Parathyroid adenoma (tissue), 2 donors: ENCODE measurements at regions not wholly inside any gene's neighbourhood (a gene's known extent, or its start where the extent isn't known, plus 50 kb on each side); places are given as distances from the start of the nearest gene placed in this dataset.

Experiments
- H2AFZ ChIP-seq: fragments of 300-600 bp; sonication (generic); one replicate; pipeline ENCODE4 v1.7.0; 2017; ENCODE audit warnings: antibody characterized with exemption, mild to moderate bottlenecking
- H3K27ac ChIP-seq: fragments of 300-600 bp; sonication (generic); one replicate; pipeline ENCODE4 v1.7.0; 2017
- H3K27me3 ChIP-seq: fragments of 300-600 bp; sonication (generic); one replicate; pipeline ENCODE4 v1.7.0; 2017; ENCODE audit warnings: low read length; ENCODE audit not compliant: control insufficient read depth, insufficient read depth
- H3K36me3 ChIP-seq: fragments of 300-600 bp; sonication (generic); one replicate; pipeline ENCODE4 v1.7.0; 2017; ENCODE audit warnings: low read length; ENCODE audit not compliant: control insufficient read depth, insufficient read depth
- H3K4me1 ChIP-seq: fragments of 300-600 bp; sonication (generic); one replicate; pipeline ENCODE4 v1.7.0; 2017; ENCODE audit warnings: control low read depth
- H3K4me2 ChIP-seq: fragments of 300-600 bp; sonication (generic); one replicate; pipeline ENCODE4 v1.7.0; 2017; ENCODE audit warnings: low read length
- H3K4me3 ChIP-seq: fragments of 300-600 bp; sonication (generic); one replicate; pipeline ENCODE4 v1.7.0; 2017; ENCODE audit warnings: low read depth, low read length
- H3K79me2 ChIP-seq: fragments of 300-600 bp; sonication (generic); one replicate; pipeline ENCODE4 v1.7.0; 2017; ENCODE audit warnings: control low read depth
- H3K9ac ChIP-seq: fragments of 300-600 bp; sonication (generic); one replicate; pipeline ENCODE4 v1.7.0; 2017; ENCODE audit warnings: mild to moderate bottlenecking
- H3K9me3 ChIP-seq: fragments of 300-600 bp; sonication (generic); one replicate; pipeline ENCODE4 v1.7.0; 2017; ENCODE audit warnings: low read length; ENCODE audit not compliant: control insufficient read depth
- TF ChIP-seq, protein P1 (sequence below): fragments of 300-600 bp; sonication (generic); IDR thresholded peaks from one replicate; pipeline ENCODE4 v1.7.0; 2017; ENCODE audit warnings: antibody characterized with exemption, mild to moderate bottlenecking
- donor health status: primary hyperparathyroidism.

DNA sequence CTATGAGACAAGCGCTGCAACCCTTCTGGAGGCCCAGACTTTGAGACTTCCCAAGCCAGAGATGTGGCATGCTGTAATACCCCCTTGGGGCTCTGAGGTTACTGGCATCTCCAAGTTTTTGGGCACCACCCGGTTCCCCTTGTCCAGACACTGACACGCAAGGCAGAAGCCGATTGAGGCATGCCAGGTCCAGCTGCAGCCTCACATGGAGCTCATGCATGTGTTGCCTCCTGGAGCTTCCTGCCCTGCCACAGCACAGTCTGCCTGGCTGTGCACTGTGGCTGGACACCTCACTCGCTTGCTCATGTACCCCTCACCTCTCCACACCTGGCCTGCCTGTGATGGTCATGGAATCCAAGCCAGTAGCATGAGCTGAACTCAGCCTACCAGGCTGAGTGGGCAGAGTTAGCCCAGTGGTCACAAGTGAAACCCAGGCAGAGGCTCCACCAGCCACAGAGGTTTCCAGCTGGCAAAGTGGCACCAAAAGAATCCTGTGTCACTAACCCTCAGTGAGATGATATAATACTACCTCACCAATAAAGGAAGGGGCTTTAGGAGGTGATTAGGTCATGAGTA, 789.2 kb upstream of the INTU start:
- Histone ChIP-seq H3K4me1 (no peaks in the 10 kb centered on the region), H3K79me2 (no peaks in the 10 kb centered on the region), H3K9ac (no peak overlapping the region), H3K4me3 (no peak overlapping the region), H3K27ac (no peak overlapping the region), H3K36me3 (no peaks in the 10 kb centered on the region), H3K4me2 (no peak overlapping the region), H3K27me3 (no peaks in the 10 kb centered on the region), H2AFZ (no peak overlapping the region), H3K9me3 (no peaks in the 10 kb centered on the region)
- TF ChIP-seq, protein P1, sequence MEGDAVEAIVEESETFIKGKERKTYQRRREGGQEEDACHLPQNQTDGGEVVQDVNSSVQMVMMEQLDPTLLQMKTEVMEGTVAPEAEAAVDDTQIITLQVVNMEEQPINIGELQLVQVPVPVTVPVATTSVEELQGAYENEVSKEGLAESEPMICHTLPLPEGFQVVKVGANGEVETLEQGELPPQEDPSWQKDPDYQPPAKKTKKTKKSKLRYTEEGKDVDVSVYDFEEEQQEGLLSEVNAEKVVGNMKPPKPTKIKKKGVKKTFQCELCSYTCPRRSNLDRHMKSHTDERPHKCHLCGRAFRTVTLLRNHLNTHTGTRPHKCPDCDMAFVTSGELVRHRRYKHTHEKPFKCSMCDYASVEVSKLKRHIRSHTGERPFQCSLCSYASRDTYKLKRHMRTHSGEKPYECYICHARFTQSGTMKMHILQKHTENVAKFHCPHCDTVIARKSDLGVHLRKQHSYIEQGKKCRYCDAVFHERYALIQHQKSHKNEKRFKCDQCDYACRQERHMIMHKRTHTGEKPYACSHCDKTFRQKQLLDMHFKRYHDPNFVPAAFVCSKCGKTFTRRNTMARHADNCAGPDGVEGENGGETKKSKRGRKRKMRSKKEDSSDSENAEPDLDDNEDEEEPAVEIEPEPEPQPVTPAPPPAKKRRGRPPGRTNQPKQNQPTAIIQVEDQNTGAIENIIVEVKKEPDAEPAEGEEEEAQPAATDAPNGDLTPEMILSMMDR, result no peak

DNA sequence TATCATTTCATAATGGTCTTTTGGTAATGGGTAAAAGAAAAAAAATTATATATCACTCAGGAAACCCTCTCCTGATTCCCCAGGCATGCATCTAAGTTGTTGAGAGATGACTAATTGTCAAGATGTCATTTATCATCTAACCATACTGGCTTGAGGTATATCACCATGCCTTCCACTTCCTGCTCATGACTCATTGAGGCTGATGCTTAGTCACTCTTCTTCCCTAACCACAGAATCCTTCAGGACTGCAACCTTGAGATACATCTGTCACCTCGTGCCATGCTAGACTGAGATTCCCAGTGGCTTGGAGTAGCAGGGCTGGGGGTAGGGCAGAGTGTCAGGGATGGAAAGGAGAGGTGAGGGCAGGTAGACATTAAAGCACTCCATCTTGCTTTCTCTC, 782.5 kb upstream of the INTU start:
- Histone ChIP-seq H2AFZ (no peak overlapping the region), H3K9me3 (no peaks in the 10 kb centered on the region), H3K4me3 (no peak overlapping the region), H3K4me2 (no peak overlapping the region), H3K27ac (no peak overlapping the region), H3K36me3 (no peaks in the 10 kb centered on the region), H3K4me1 (no peaks in the 10 kb centered on the region), H3K9ac (no peak overlapping the region), H3K79me2 (no peaks in the 10 kb centered on the region), H3K27me3 (no peaks in the 10 kb centered on the region)
- TF ChIP-seq, protein P1, result no peak

DNA sequence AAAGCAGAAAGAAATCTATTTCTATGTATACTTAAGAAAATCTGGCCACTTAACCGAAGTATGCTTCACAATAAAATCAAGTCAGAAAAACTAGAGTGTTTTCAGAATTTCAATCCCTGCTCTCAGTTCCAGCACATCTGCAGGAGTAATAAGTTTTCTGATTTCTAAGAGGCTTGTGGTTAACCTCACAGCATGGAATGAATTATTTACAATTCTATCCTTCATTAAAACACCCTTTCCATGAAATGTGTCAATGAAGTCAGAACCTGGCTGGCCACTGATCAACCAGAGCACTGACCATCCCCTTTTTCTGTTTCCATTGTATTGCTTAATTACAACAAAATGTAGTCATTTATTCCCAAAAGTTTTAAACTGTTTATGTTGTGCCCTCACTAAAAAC, 781.4 kb upstream of the INTU start:
- Histone ChIP-seq H3K4me1 (no peaks in the 10 kb centered on the region), H3K9ac (no peak overlapping the region), H2AFZ (no peak overlapping the region), H3K27ac (no peak overlapping the region), H3K4me3 (no peak overlapping the region), H3K36me3 (no peaks in the 10 kb centered on the region), H3K4me2 (no peak overlapping the region), H3K9me3 (no peaks in the 10 kb centered on the region), H3K79me2 (no peaks in the 10 kb centered on the region), H3K27me3 (no peaks in the 10 kb centered on the region)
- TF ChIP-seq, protein P1, result no peak

DNA sequence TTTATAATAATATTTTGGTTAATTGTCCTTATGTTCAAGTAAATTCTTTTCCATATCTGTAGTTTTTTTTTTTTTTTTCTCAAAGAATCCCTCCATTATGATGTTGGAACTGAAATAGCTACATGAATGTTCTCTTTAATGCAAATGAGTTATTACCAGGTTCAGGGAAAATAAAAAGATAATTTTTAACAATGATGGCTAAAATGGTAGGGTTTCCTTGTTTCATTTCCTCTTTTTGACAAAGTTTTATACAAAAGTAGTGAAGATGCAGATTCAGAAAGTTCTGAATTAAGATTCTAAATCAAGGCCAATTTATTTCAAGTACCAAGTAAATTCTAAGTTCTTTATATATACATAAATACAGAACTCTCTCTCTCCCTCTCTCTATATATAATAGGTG, 779.0 kb upstream of the INTU start:
- no peaks in the 10 kb centered on the region for H3K4me1 ChIP-seq
- H3K36me3 ChIP-seq, result no peaks in the 10 kb centered on the region
- no peak overlapping the region for H3K9ac ChIP-seq
- no peak overlapping the region for H3K4me3 ChIP-seq
- H3K4me2 ChIP-seq, result no peak overlapping the region
- H3K27me3 ChIP-seq, result no peaks in the 10 kb centered on the region
- no peak overlapping the region for H3K27ac ChIP-seq
- no peak overlapping the region for H2AFZ ChIP-seq
- TF ChIP-seq, protein P1, result no peak
- H3K79me2 ChIP-seq, result no peaks in the 10 kb centered on the region
- no peaks in the 10 kb centered on the region for H3K9me3 ChIP-seq

DNA sequence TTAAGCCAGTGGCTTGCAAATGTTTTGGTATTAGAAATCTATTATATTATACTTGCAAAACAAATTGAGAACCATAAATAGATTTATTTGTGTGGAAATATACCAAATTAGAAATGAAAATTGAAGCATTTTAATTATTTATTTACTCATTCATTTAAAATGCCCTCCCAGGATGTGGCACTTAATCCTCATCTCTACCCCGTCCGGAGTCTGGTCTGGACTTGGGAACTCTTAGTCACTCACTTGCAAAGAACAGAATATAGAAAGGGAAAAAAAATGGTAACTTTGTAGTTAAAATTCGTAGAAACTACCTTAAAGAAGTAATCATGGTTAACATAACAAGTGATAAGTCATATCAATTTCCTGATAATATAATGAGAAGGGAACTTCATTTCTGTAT, 775.9 kb upstream of the INTU start:
- Histone ChIP-seq H3K27me3 (no peaks in the 10 kb centered on the region), H3K4me3 (no peak overlapping the region), H3K79me2 (no peaks in the 10 kb centered on the region), H2AFZ (no peak overlapping the region), H3K27ac (no peak overlapping the region), H3K9ac (no peak overlapping the region), H3K4me1 (no peaks in the 10 kb centered on the region), H3K36me3 (no peaks in the 10 kb centered on the region), H3K9me3 (no peaks in the 10 kb centered on the region), H3K4me2 (no peak overlapping the region)
- TF ChIP-seq, protein P1, result no peak
